HG02970 (cell line): ENCODE measurements at regions not wholly inside any gene's neighbourhood (a gene's known extent, or its start where the extent isn't known, plus 50 kb on each side); places are given as distances from the start of the nearest gene placed in this dataset.
"Not testable (repeated sequence)": the region's sequence is repeated elsewhere in the genome, so short reads cannot be mapped to it uniquely, and the experiment has no call there.

ENCODE experiments used
- ATAC-seq: cut with Tn5 transposase; IDR thresholded peaks from one replicate; pipeline ENCODE4 v1.9.1; 2021; ENCODE audit warnings: mild to moderate bottlenecking, moderate library complexity, moderate number of reproducible peaks; ENCODE audit not compliant: unreplicated experiment, low FRiP score

DNA sequence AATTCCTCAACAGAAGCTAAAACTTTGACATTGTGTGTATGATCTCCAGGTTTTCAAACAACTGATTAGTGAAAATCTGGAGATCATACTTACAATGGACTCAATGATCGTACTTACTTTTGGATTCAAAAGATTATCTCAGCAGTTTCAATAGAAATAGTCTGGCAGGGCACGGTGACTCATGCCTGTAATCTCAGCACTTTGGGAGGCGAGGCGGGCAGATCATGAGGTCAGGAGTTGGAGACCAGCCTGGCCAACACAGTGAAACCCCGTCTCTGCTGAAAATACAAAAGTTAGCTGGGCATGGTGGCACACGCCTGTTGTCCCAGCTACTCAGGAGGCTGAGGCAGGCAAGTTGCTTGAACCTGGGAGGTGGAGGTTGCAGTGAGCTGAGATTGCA lies 161.3 kb upstream of the MSX2 start:
- not testable (repeated sequence) for ATAC-seq

DNA sequence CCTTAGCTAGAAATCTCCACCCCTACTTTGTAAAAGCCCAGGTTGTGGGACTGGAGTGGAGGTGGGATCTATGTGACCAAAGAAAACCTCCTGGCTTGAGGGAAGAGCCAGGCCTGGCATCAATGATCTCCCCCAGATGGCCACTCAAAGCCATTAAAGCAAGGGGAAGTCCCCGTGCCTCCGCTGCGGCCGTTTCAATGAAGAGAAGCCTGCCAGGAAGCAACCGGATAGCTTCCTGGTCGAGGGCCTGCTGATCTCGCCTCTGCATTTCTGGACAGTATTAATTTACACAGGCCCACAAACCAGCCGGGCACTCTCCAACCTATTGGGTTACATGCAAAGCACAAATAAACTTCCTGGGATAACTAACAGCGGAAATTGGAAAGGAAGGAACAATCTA lies 160.5 kb upstream of the MSX2 start:
- ATAC-seq = no peak

GRCh38 chr5:174567506-174568141 lies 156.8 kb upstream of the MSX2 start:
- ATAC-seq = no peak

GRCh38 chr5:174570662-174571061 lies 153.7 kb upstream of the MSX2 start:
- ATAC-seq = no peak

DNA sequence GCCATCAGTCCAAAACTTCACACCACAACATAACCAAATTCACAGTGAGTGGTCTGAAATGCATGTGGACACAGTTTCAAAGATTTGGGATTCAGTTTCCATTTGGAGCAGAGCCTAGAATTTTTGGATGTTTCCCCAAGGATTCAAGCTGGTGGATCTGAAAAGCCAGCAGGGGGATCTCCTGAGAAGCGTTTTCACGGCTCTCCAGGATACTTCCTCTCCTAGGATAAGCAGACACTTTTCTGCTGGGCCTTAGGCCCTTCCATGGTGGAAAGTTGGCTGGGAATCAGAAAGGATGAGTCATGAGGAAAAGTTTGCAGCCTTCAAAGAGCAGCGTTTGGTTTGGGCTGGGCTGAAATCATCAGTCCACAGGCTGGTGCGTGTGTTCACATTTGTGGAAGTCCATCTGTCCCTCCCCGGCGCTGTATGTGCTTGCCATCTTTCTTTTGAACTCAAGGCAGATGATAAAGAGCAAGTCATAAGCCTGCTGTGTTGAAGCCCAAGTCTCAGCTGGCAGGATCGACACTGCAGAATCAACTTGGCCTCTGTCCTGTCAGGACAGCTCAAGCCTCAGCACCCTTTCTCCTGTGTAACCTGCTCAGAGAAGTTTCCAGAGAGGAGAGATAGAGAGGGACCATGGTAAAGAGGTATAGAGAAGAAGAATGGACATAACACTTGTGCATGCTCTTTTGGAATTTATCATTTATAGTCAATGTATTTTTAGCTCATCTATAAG lies 152.6 kb upstream of the MSX2 start:
- no peak for ATAC-seq

DNA sequence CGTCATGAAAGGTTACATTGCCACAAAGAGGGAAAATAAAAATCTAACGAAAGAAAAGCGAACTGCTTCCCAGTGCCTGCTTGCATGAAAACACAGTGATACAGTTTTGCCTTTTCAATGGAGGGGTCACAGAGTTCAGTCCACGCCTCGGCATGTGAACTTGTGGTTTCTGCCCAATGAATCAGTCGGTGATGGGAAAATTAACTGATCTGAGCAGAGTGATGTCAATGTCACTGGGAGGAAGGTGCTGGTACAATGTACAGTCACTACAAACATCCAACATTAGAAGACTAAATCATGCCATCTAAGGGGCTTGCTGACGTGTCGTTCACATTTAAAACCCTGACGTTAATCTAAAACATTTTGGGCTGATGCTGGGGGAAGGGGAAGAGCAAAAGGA lies 151.8 kb upstream of the MSX2 start:
- no peak for ATAC-seq

- ATAC-seq = no peak
Observed at GRCh38 chr5:174573221-174573994, 151.0 kb upstream of the MSX2 start.

- ATAC-seq = no peak
Observed at GRCh38 chr5:174575043-174575442, 149.3 kb upstream of the MSX2 start.

DNA sequence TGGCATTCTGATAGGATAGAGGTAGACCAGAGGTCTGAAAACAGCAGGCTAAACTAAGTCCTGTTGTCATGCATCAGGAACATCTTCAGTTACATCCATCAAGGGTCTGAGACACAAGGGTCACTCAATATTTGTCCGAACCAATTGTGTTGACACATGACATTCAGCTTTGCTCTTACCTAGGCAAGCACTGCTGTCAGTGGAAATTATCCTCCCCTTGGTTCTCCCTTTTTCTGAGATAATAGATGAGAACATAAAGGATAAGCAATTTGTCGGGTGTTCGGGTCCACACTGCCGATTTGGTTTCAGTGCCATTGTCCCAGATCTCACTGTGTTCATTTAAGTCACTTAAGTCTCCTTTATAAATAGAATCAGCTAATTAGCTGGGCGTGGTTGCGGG lies 148.3 kb upstream of the MSX2 start:
- no peak for ATAC-seq

GRCh38 chr5:174581479-174581878 lies 142.9 kb upstream of the MSX2 start:
- no peak for ATAC-seq

GRCh38 chr5:174581894-174582293 lies 142.5 kb upstream of the MSX2 start:
- no peak for ATAC-seq

DNA sequence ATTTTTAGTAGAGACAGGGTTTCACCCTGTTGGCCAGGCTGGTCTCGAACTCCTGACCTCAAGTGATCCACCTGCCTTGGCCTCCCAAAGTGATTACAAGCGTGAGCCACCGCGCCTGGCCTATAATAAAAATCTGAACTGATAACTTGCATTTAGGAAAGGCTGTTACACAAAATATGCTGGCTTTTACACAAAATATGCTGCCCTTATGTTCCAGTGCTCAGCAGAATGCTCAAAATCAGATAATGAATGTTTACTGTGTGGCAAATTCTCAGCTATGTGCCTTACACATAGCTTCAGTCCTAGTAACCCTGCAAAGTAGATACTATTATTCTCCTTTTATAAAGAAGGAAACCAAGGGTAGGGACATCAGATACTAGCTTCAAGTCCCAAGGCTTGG lies 141.3 kb upstream of the MSX2 start:
- no peak for ATAC-seq

DNA sequence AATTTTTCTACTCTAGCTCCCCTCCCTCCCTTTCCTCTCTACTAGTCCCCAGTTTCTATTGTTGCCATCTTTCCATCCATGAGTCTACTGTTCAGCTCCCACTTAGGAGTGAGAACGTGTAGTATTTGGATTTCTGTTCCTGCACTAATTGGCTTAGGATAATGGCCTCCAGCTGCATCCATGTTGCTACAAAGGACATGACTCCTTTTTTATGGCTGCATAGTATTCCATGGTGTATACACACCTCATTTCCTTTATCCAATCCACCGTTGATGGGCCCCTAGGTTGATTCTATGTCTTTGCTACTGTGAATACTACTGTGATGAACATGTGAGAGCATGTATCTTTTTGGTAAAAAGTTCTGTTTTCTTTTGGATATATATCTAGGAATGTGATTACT lies 138.9 kb upstream of the MSX2 start:
- ATAC-seq = no peak

DNA sequence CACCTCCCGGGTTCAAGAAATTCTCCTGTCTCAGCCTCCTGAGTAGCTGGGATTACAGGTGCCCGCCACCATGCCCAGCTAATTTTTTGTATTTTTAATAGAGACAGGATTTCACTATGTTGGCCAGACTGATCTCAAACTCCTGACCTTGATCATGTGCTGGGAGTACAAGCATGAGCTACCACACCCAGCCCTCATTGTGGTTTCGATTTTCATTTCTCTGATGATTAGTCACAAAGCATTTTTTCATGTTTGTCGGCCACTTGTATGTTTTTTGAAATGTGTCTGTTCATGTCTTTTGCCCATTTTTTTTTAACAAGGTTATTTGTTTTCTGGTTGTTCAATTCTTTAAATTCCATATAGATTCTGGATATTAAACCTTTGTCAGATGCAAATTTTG lies 138.2 kb upstream of the MSX2 start:
- not testable (repeated sequence) for ATAC-seq

GRCh38 chr5:174589011-174589410 lies 135.4 kb upstream of the MSX2 start:
- no peak for ATAC-seq

- no peak for ATAC-seq
Observed at GRCh38 chr5:174589599-174589998, 134.8 kb upstream of the MSX2 start.

- no peak for ATAC-seq
Observed at GRCh38 chr5:174590820-174591219, 133.6 kb upstream of the MSX2 start.

DNA sequence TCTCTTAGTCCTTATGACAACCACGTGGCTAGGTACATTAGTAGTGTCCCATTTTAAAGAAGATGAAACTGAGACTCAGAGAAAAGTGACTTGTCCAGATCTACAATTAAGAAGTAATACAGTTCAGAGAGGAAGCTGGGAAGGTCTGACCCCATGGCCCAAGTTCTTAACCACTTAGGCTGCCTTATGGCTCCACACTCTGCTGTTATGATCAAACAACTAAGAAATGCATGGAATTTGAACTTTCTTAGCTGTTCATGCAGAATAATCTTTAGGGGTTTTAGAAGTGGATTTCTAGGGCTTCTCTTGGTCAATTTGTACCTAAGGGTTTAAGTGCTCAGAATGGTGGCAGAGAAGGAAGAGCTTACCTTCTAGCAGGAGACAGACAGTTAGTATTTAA lies 128.0 kb upstream of the MSX2 start:
- ATAC-seq = no peak

DNA sequence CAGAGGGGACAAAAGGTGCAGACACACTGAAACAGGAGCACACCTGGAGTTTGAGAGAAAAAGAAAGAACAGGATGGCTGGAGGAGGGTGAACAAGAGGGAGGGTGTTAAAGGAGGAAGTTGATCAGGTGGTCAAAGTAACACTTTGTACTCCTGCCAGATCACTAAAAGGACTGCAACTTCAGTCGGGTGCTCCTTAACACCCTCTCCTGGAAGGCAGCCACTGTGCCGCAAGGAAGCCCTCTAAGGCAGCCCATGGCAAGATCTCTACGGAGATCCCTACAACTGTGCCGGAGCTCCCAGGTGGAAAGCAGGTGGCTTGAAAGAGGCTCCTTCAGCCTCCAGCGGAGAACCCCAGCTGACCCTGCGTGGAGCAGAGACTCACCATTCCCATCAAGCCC lies 124.4 kb upstream of the MSX2 start:
- no peak for ATAC-seq

DNA sequence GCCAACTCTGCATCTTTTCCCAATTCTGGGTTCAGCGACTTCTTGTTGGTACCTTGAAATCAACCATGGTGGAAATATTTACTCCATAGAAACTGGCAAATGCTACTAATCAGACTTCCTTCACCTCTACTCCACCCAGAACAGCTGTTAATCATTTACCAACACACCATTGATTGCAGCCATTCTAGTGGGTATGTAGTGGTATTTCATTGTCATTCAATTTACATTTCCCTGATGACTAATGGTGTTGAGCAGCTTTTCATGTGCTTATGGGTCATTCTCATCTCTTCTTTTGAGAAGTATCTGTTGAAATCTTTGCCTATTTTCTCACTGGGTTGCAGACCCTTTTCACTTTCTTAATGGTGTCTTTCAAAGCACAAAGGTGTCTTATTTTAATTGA lies 122.4 kb upstream of the MSX2 start:
- ATAC-seq = no peak

- ATAC-seq = no peak
Observed at GRCh38 chr5:174606153-174606552, 118.2 kb upstream of the MSX2 start.

DNA sequence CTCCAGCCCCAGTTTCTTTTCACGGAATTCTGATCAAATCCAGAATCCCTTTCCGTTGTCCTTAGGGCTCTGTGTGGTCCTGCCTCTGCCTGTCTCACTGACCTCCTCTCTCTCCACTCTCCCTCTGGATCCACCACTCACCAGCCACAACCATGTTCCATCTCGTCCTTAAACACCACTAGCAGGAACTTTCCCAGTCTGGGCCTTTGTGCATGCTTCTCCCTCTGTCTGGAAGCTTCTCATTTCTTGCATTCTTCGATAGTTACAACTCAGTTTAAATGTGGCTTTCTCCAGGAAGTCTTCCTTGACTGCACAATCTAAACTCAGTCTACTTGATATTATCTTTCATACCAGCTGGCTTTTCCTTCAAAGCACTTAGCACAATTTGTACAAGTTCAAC lies 117.7 kb upstream of the MSX2 start:
- no peak for ATAC-seq
